SK-N-SH (cell line): ENCODE measurements at regions not wholly inside any gene's neighbourhood (a gene's known extent, or its start where the extent isn't known, plus 50 kb on each side); places are given as distances from the start of the nearest gene placed in this dataset.

Experiments
- CTCF ChIA-PET: fragments of 300-600, 350-600 bp; formaldehyde crosslinking; extraction: SDS; loops from one replicate; lab custom pipeline; 2021; lab: Yijun Ruan, JAX
- POLR2A ChIA-PET: fragments of 350-600 bp; sonication (Branson Sonifier 250); formaldehyde crosslinking; extraction: SDS; loops from one replicate; lab custom pipeline; 2020; ENCODE audit warnings: antibody characterized with exemption, inconsistent platforms; lab: Yijun Ruan, JAX
- DNase-seq: peaks from one replicate; pipeline ENCODE4 v3.0.0; 2012
- H2AFZ ChIP-seq: fragments of 200-600 bp; sonication (generic); 2 replicates; pipeline ENCODE4 v1.8.1; 2016; ENCODE audit warnings: antibody characterized with exemption, mild to moderate bottlenecking, low read depth
- H3F3A ChIP-seq: fragments of 200-600 bp; sonication (generic); replicated peaks from 2 replicates; pipeline ENCODE3; 2016; ENCODE audit warnings: antibody characterized with exemption, mild to moderate bottlenecking; ENCODE audit not compliant: insufficient read depth
- H3K27ac ChIP-seq, 2 experiments: fragments of 200-500 bp in 1 of 2; fragments of 200-600 bp in 1 of 2; sonication (Bioruptor generic) in 1 of 2; sonication (generic), shearing (Covaris generic) in 1 of 2; 2 replicates each; pipeline versions ENCODE4 v1.5.1 to v1.6.1; 2014 to 2016; ENCODE audit warnings: low read depth in 2 of 2, inconsistent platforms in 1 of 2, low read length in 1 of 2, mild to moderate bottlenecking in 1 of 2, mixed read lengths in 1 of 2
- H3K27me3 ChIP-seq: fragments of 200-600 bp; sonication (generic), shearing (Covaris generic); 2 replicates; pipeline ENCODE4 v1.6.1; 2016; ENCODE audit warnings: mixed run types; ENCODE audit not compliant: insufficient read depth
- H3K36me3 ChIP-seq, 2 experiments: fragments of 200-500 bp in 1 of 2; fragments of 200-600 bp in 1 of 2; sonication (Bioruptor generic) in 1 of 2; sonication (generic) in 1 of 2; replicated peaks in 1 of 2; 2 replicates each; pipeline versions ENCODE3 to v1.5.1; 2014 to 2016; ENCODE audit warnings: low read length in 1 of 2, mild to moderate bottlenecking in 1 of 2; ENCODE audit not compliant: insufficient read depth in 2 of 2, control insufficient read depth in 1 of 2
- H3K4me1 ChIP-seq, 2 experiments: fragments of 200-500 bp in 1 of 2; fragments of 200-600 bp in 1 of 2; sonication (Bioruptor generic) in 1 of 2; sonication (generic), shearing (Covaris generic) in 1 of 2; 2 replicates each; pipeline versions ENCODE4 v1.5.1 to v1.6.1; 2014 to 2016; ENCODE audit warnings: low read depth in 1 of 2, low read length in 1 of 2, mixed run types in 1 of 2; ENCODE audit not compliant: insufficient read depth in 2 of 2, control insufficient read depth in 1 of 2
- H3K4me2 ChIP-seq: fragments of 200-600 bp; sonication (generic), shearing (Covaris generic); 2 replicates; pipeline ENCODE4 v1.6.1; 2017; ENCODE audit warnings: mixed run types
- H3K4me3 ChIP-seq, 2 experiments: fragments of 200-500 bp in 1 of 2; fragments of 200-600 bp in 1 of 2; sonication (Bioruptor generic) in 1 of 2; sonication (generic), shearing (Covaris generic) in 1 of 2; 2 replicates each; pipeline versions ENCODE4 v1.5.1 to v1.8.1; 2014 to 2016; ENCODE audit warnings: low read depth in 2 of 2, inconsistent platforms in 1 of 2, low read length in 1 of 2, mild to moderate bottlenecking in 1 of 2, mixed read lengths in 1 of 2, moderate library complexity in 1 of 2
- H3K79me2 ChIP-seq: fragments of 200-600 bp; sonication (generic); 2 replicates; pipeline ENCODE4 v1.8.1; 2017; ENCODE audit warnings: mild to moderate bottlenecking; ENCODE audit not compliant: insufficient read depth
- H3K9ac ChIP-seq: fragments of 200-600 bp; sonication (generic); 2 replicates; pipeline ENCODE4 v1.6.1; 2017; ENCODE audit warnings: mixed run types
- H3K9me2 ChIP-seq: fragments of 200-600 bp; sonication (generic); 2 replicates; pipeline ENCODE4 v1.6.1; 2017; ENCODE audit warnings: mixed run types
- H3K9me3 ChIP-seq: fragments of 200-600 bp; sonication (generic); 2 replicates; pipeline ENCODE4 v1.6.1; 2017; ENCODE audit warnings: mixed run types, mild to moderate bottlenecking, moderate library complexity
- H4K20me1 ChIP-seq: fragments of 200-600 bp; sonication (generic); 2 replicates; pipeline ENCODE4 v1.6.1; 2017; ENCODE audit warnings: mild to moderate bottlenecking, mixed run types; ENCODE audit not compliant: insufficient read depth
- CTCF ChIP-seq: fragments of 200-600 bp; sonication (generic); IDR thresholded peaks from 2 replicates; pipeline ENCODE4 v1.6.1; 2017; ENCODE audit warnings: antibody characterized with exemption, mild to moderate bottlenecking, moderate library complexity
- ELF1 ChIP-seq: IDR thresholded peaks from 2 replicates; pipeline ENCODE4 v1.4.0; 2012
- FOXJ3 ChIP-seq: sonication (generic); formaldehyde crosslinking; IDR thresholded peaks from 2 replicates; pipeline ENCODE4 v1.5.1; 2020; ENCODE audit warnings: mild to moderate bottlenecking, missing genetic modification reagents
- FOXM1 ChIP-seq: IDR thresholded peaks from 2 replicates; pipeline ENCODE4 v1.4.0; 2012; ENCODE audit warnings: low read depth, mild to moderate bottlenecking
- GABPA ChIP-seq: IDR thresholded peaks from 2 replicates; pipeline ENCODE4 v1.4.0; 2012; ENCODE audit warnings: low read depth, mild to moderate bottlenecking
- IRF3 ChIP-seq: fragments of 150-350 bp; IDR thresholded peaks from 2 replicates; pipeline ENCODE4 v1.6.1; 2016; ENCODE audit warnings: mild to moderate bottlenecking, low read depth, low read length
- PBX3 ChIP-seq: IDR thresholded peaks from 2 replicates; pipeline ENCODE4; 2012
- POLR2AphosphoS5 ChIP-seq: IDR thresholded peaks from 2 replicates; pipeline ENCODE4 v1.6.1; 2012; ENCODE audit warnings: low read depth, low read length
- RAD21 ChIP-seq: IDR thresholded peaks from 2 replicates; pipeline ENCODE4 v1.6.1; 2012; ENCODE audit warnings: mild to moderate bottlenecking, low read length
- RFX5 ChIP-seq: IDR thresholded peaks from 2 replicates; pipeline ENCODE4 v1.6.1; 2012; ENCODE audit warnings: mild to moderate bottlenecking, improper control_type of control experiment, low read length
- TAF1 ChIP-seq: IDR thresholded peaks from 2 replicates; pipeline ENCODE4 v1.6.1; 2012; ENCODE audit warnings: low read depth, mild to moderate bottlenecking, low read length, moderate library complexity, borderline replicate concordance
- USF1 ChIP-seq: IDR thresholded peaks from 2 replicates; pipeline ENCODE4 v1.4.0; 2012; ENCODE audit warnings: low read depth, borderline replicate concordance
- USF2 ChIP-seq: fragments of 150-350 bp; IDR thresholded peaks from 2 replicates; pipeline ENCODE4 v1.6.1; 2017; ENCODE audit warnings: antibody characterized with exemption, low read length, low read depth, borderline replicate concordance
- ZBTB33 ChIP-seq: IDR thresholded peaks from 2 replicates; pipeline ENCODE4 v1.4.0; 2012; ENCODE audit warnings: low read depth, borderline replicate concordance
- WGBS: methylation state at CpG from one replicate; pipeline ENCODE4 v1.1.6; 2017; ENCODE audit warnings: low lambda C conversion rate; 5-methylcytosine and 5-hydroxymethylcytosine counted together

- Histone ChIP-seq H3K36me3 (no peaks in the 10 kb centered on the region), H3K79me2 (no peaks in the 10 kb centered on the region), H3K4me1 (no peaks in the 10 kb centered on the region), H3K9ac (no peak overlapping the region), H3K4me2 (no peak overlapping the region), H3K4me3 (no peak overlapping the region), H4K20me1 (no peaks in the 10 kb centered on the region), H3K9me3 (no peaks in the 10 kb centered on the region), H3K9me2 (no peaks in the 10 kb centered on the region), H3F3A (no peaks in the 10 kb centered on the region), H3K27ac (no peak overlapping the region), H2AFZ (no peak overlapping the region), H3K27me3 (no peaks in the 10 kb centered on the region)
- ChIA-PET CTCF (interaction anchor here (1.3 kb wide), 1 partner anchor 12 kb away, joined by 3 read pairs; no protein-coding TSS in a partner anchor), POLR2A (no interaction called here)
- 80% methylated on average over 3 of the region's 3 CpGs for WGBS
- DNase-seq, result no peak
- no peak for TF ChIP-seq USF2
- TF ChIP-seq PBX3, result no peak
- no peak for TF ChIP-seq GABPA
- no peak for TF ChIP-seq ZBTB33
- TF ChIP-seq ELF1, result no peak
- TF ChIP-seq USF1, result no peak
- TF ChIP-seq RAD21, result no peak
- no peak for TF ChIP-seq RFX5
- TF ChIP-seq TAF1, result no peak
- TF ChIP-seq POLR2AphosphoS5, result no peak
- TF ChIP-seq FOXM1, result no peak
- TF ChIP-seq IRF3, result no peak
- TF ChIP-seq FOXJ3 (CRISPR knock-in tag), result no peak
- TF ChIP-seq CTCF, result no peak
These were observed 431.0 kb upstream of the SOX9 start for GRCh38 chr17:71689782-71690181.
